ENCODE measurements at regions not wholly inside any gene's neighbourhood (a gene's known extent, or its start where the extent isn't known, plus 50 kb on each side); places are given as distances from the start of the nearest gene placed in this dataset.
"Not testable (repeated sequence)": the region's sequence is repeated elsewhere in the genome, so short reads cannot be mapped to it uniquely, and the experiment has no call there.

DNA sequence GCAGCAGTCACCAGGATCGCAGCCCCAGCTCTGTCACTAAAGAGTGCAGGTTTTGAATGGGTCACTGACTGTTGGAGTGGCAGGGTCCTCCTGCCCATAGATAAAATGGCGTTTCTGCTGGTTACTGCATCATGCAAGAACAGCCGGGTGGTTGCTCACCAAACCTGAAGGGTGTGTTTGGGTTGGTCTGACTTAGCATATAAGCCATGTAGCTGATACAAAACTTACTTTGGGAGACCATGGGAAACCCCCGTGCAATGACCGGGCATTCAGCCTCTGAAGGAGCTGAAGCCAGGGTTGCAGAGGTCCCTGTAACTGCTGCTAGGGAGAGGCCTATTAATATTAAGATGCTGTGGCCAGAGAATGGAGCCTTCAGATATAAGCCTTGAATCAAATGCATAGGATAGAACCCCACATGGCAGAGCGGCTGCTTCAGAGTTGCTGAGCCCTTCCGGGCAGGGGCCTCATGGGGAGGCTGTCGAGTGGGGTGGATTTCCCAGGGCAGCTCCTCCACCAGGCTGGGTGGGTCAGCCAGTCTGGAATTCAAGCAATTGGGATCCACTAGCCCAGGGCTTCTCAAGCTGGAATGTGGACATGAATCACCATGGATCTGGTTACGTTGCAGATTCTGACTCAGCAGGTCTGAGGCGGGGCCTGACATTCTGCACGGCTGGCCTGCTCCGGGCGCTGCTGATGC is 70.9 kb upstream of the CTBP2 start:
- DNase-seq, result peak; percentile 90

GRCh38 chr10:125230251-125230650 is 69.9 kb upstream of the CTBP2 start:
- DNase-seq, result no peak

GRCh38 chr10:125228245-125228940 is 68.0 kb upstream of the CTBP2 start:
- DNase-seq, result not testable (repeated sequence)

- no peak for DNase-seq
Measured at GRCh38 chr10:125227546-125227945, 67.2 kb upstream of the CTBP2 start.

DNA sequence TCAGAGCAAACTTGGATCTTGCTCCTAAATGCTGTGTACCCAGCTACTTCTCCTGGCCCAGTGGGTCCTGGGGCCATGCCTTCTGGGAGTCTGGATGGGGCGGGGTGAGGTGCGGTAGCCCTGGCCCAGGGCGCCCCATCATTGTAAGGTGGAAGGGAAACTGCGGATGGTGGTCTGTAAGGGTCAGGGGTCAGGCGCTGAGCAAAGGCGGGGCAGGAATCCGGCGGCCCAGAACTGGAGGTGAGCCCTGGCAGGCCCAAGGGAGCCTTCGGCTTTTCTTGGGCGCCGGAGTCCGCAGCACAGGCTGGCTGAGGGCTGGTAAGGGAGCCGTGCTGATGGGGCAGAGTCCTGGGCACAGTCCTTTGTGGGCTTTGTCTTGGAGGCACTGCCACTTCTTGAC is 66.5 kb upstream of the CTBP2 start:
- no peak for DNase-seq

GRCh38 chr10:125226005-125226404 is 65.6 kb upstream of the CTBP2 start:
- no peak for DNase-seq

DNA sequence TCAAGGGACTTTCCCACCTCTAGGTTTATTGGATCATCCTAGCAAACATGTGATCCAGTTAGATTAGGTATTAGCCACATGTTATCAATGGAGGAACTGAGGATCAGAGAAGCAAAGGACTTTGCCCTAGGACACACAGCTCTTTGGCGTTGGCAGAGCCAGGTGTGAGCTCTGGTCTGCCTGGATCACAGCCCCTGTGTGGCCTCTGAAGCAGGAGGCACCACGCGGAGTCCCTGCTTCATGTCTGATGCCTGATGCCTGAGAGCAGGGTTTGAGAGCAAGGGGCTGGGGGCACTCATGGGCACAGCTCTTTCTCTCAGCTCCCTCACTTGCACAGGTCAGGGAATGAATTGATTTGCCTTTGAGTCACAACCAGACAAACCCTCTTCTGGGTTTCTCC is 64.7 kb upstream of the CTBP2 start:
- DNase-seq, result no peak

- no peak for DNase-seq
Measured at GRCh38 chr10:125222515-125223308, 62.3 kb upstream of the CTBP2 start.

DNA sequence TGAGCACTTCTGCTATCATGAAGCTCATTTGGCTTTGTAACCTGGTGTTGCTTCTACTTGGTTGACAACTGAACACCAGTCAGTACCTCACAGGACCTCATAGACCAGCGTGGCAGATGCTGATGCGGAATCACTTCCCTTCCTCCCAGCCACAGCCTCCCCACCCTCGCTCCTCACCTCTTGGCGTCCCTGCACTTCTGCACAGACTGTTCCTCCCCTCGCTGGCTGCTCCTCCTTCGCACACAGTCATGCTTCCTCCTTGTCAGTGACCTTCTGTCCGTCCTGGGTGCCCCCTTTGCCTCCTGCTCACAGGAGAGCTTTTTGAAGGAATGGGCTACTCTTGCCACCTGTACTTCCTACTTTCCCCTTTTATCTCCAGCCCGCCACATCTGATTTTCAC is 61.4 kb upstream of the CTBP2 start:
- DNase-seq, result no peak

DNA sequence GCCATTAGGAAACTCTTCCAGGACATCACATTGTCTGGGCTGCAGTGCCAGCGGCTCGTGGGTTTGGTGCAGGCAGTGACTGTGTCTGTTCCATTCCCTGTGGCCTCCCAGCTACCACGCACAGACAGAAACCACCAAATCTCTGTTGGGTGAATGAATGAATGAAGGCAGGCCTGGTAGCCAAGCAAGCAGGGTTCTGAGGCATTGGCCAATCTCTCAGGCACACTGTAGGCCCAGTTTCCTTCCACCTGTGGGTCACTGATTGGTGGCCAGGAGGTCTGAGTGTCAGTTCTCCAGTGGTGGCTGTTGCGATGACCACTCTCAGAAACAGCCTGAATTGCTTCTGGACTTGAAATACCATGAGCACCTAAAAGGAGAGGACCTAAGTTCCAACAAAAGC is 59.4 kb upstream of the CTBP2 start:
- no peak for DNase-seq

DNA sequence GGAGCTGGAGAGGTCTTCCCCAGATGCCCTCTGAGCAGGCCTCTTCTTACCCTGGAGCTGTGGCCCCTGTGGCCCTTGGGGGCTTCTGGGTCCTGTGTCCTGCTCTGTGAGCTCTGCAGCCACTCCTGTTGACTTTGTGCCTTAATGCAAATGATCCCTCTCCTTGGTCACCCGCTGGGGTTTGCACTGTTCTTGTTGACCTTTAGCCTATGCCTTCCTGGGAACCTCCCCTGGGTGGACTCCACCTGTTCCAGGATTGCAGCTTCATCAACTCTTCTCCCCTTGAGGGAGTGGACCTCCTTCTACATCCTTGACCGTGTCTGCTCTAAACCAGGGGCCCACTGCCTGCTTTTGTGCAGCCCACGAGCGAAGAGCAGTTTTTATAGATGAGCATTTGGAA is 58.6 kb upstream of the CTBP2 start:
- DNase-seq, result no peak

DNA sequence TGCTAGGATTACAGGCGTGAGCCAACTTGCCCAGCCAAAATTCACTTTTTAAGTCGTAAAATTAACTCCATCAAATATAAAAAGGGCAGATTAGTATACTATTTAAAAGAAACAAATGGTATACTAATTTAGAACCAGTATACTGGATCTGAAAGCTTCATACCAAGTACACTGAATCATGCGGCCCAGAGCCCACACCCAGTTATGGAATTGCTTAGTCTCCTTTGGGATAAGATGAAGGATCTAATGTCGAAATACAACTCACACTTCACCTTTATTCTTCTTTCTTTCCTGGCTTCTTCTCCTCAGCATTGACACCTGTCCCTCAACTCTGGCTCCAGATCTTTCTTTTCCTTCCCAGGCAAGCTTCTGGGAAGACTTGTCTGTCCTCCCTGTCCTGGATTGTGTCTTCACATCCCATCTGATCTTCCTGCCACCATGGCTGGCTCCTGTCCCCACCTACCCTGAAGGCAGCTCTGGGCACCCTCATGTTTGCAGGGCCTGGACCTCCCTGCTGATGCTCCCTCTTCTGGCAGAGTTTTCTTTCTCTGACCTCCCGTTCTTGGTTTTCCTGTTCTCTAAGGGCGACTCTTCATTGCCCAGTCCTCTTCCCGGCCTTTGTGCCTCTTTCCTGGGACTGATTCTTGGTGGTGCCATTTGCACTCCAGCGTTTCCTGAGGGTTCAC is 57.8 kb upstream of the CTBP2 start:
- DNase-seq, result no peak

DNA sequence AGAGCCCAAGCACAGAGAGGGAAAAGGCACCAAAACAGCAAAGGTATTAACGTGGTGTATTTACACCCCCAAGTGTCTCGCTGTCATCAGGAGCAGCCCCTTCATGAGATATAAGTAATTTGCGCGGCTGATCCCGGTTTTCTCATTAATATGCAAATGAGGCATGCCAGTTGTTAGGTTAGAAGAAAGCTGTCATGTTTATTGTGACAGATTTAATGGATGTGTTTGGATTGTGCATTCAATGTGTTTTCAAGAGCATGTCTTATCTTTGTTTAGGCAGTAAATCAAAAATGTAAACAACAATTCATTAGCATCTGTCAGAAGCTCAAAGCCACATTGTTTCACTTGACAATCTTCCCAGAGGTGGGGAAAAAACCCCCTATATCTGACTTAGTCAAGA is 56.5 kb upstream of the CTBP2 start:
- DNase-seq, result no peak

GRCh38 chr10:125216309-125216708 is 55.9 kb upstream of the CTBP2 start:
- no peak for DNase-seq

GRCh38 chr10:125214283-125214570 is 53.9 kb upstream of the CTBP2 start:
- DNase-seq, result no peak

DNA sequence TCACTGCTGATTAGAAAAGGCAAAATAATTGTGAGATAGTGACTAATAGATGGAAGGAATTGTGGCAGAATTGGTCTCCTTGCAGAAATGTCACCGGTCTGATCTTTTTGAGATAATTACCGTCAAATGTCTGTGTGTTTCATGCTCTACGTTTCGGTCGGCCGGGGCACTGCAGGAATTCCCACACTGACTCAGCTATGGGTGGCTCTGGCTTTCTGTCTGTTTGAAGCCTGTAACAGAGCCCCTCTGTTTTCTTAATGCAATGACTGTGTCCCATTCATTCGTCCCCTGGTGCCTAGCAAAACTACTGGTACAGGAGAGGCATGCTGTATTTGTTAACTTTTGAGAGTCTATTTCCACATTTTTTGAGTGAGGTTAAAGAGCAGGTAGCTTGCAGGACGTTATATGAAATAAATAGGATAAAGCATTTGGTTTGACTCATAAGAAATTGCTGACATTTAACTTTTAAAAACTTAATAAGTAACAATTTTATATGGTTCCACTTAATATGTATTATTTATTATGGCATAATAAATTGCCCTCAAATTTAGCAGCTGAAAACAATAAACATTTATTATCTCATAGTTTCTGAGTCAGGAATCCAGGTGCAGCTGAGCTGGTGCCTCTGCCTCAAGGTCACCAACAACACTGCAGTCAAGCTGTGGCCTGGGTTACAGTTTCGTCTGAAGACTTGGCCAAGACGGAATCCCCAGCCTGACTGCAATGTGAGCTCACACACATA is 53.3 kb upstream of the CTBP2 start:
- no peak for DNase-seq

- DNase-seq, result no peak
Measured at GRCh38 chr10:125212150-125212809, 51.9 kb upstream of the CTBP2 start.
